Neural progenitor cell (in vitro differentiated cells): ENCODE measurements at regions not wholly inside any gene's neighbourhood (a gene's known extent, or its start where the extent isn't known, plus 50 kb on each side); places are given as distances from the start of the nearest gene placed in this dataset.

Experiments used
- DNase-seq: peaks from one replicate; pipeline ENCODE4 v3.0.0-alpha.2; 2016; ENCODE audit warnings: low spot score
- H2AFZ ChIP-seq: fragments of 200-600 bp; sonication (generic); replicated peaks from 2 replicates; pipeline ENCODE4 v1.6.1; 2016; ENCODE audit warnings: antibody characterized with exemption
- H3F3A ChIP-seq: fragments of 200-600 bp; sonication (generic); 2 replicates; pipeline ENCODE4 v1.6.1; 2016; ENCODE audit warnings: antibody characterized with exemption, low read depth
- H3K27ac ChIP-seq: fragments of 200-600 bp; sonication (generic); 2 replicates; pipeline ENCODE4 v1.5.1; 2016; ENCODE audit warnings: mild to moderate bottlenecking
- H3K27me3 ChIP-seq: fragments of 200-600 bp; sonication (generic); 2 replicates; pipeline ENCODE4 v1.6.1; 2016; ENCODE audit warnings: mild to moderate bottlenecking, moderate library complexity
- H3K36me3 ChIP-seq: fragments of 200-600 bp; sonication (generic); 2 replicates; pipeline ENCODE4 v1.5.1; 2016
- H3K4me1 ChIP-seq: fragments of 200-600 bp; sonication (generic); 2 replicates; pipeline ENCODE4 v1.6.1; 2016; ENCODE audit warnings: mixed run types
- H3K4me2 ChIP-seq: fragments of 200-600 bp; sonication (generic); 2 replicates; pipeline ENCODE4 v1.6.1; 2016
- H3K4me3 ChIP-seq: fragments of 200-600 bp; sonication (generic); 2 replicates; pipeline ENCODE4 v1.5.1; 2016
- H3K79me2 ChIP-seq: fragments of 200-600 bp; sonication (generic); 2 replicates; pipeline ENCODE4 v1.6.1; 2016; ENCODE audit warnings: low read depth
- H3K9ac ChIP-seq: fragments of 200-600 bp; sonication (generic); 2 replicates; pipeline ENCODE4 v1.6.1; 2016
- H3K9me3 ChIP-seq: fragments of 200-600 bp; sonication (generic); 2 replicates; pipeline ENCODE4 v1.5.1; 2016; ENCODE audit warnings: low read depth
- H4K20me1 ChIP-seq: fragments of 200-600 bp; sonication (generic); 2 replicates; pipeline ENCODE4 v1.6.1; 2016; ENCODE audit warnings: low read depth
- H3K27ac Mint-ChIP-seq: 3 replicates; pipeline ENCODE4 v1.8.0; 2021; ENCODE audit warnings: mixed read lengths
- H3K27me3 Mint-ChIP-seq: 2 replicates; pipeline ENCODE4 v1.8.0; 2022; ENCODE audit warnings: low read depth, mild to moderate bottlenecking, inconsistent platforms, moderate library complexity, mixed read lengths; ENCODE audit not compliant: insufficient read depth
- H3K36me3 Mint-ChIP-seq: 3 replicates; pipeline ENCODE4 v1.8.0; 2021; ENCODE audit warnings: mixed read lengths
- H3K4me1 Mint-ChIP-seq: 3 replicates; pipeline ENCODE4 v1.8.0; 2021; ENCODE audit warnings: mixed read lengths
- H3K4me3 Mint-ChIP-seq: 3 replicates; pipeline ENCODE4 v1.8.0; 2021; ENCODE audit warnings: mild to moderate bottlenecking, moderate library complexity, mixed read lengths
- H3K9me3 Mint-ChIP-seq: 3 replicates; pipeline ENCODE4 v1.8.0; 2020; ENCODE audit warnings: mixed read lengths
- EZH2 ChIP-seq: fragments of 200-600 bp; sonication (generic); IDR thresholded peaks from 2 replicates; pipeline ENCODE4 v1.6.1; 2017; ENCODE audit warnings: antibody characterized with exemption, mild to moderate bottlenecking, moderate library complexity
- EZH2phosphoT487 ChIP-seq: fragments of 200-600 bp; sonication (generic); IDR thresholded peaks from 2 replicates; pipeline ENCODE4 v1.6.1; 2017; ENCODE audit warnings: antibody characterized with exemption
- TF ChIP-seq, protein P1 (sequence below): fragments of 200-600 bp; sonication (generic); IDR thresholded peaks from 2 replicates; pipeline ENCODE4 v1.5.1; 2017; ENCODE audit warnings: antibody characterized with exemption, mild to moderate bottlenecking

GRCh38 chr20:39699166-39699725 is 737.1 kb downstream of the DHX35 start:
- Mint-ChIP-seq H3K9me3 (no peaks in the 10 kb centered on the region), H3K4me1 (no peaks in the 10 kb centered on the region), H3K36me3 (no peaks in the 10 kb centered on the region)

DNA sequence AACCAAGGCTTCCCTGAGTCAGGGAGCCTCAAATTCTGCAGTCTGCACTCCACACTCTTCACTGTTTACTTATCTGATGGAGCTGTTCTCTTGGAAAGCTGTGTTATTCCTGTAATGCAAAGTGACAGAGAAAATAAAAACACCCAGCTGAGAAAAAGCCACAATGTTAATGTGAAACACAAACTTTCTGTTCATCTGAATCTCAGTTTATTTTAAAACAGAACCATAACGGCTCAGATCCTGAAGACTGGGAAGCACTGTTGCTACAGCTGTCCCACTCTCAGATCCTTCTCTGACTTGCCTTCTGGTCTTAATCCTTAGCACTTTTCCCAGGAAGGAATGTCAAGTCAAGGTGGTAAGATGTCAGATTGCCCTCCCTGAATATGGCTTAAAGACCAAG is 736.6 kb downstream of the DHX35 start:
- H3K9ac ChIP-seq, result no peak overlapping the region
- H3K4me3 Mint-ChIP-seq, result no peak overlapping the region

More at GRCh38 chr20:39699166-39699725, 737.1 kb downstream of the DHX35 start:
- Histone ChIP-seq H3K4me1 (no peaks in the 10 kb centered on the region), H3F3A (no peaks in the 10 kb centered on the region), H4K20me1 (no peaks in the 10 kb centered on the region), H3K9me3 (no peaks in the 10 kb centered on the region), H3K4me3 (no peak overlapping the region), H2AFZ (no peak overlapping the region), H3K79me2 (no peaks in the 10 kb centered on the region), H3K9ac (no peak overlapping the region), H3K36me3 (no peaks in the 10 kb centered on the region), H3K27me3 (no peaks in the 10 kb centered on the region), H3K27ac (no peak overlapping the region), H3K4me2 (no peak overlapping the region)
- H3K27ac Mint-ChIP-seq, result no peak overlapping the region
- DNase-seq, result no peak
- no peak overlapping the region for H3K4me3 Mint-ChIP-seq
- TF ChIP-seq EZH2phosphoT487, result no peak
- H3K27me3 Mint-ChIP-seq, result peaks cover 7% of the 10 kb centered on the region

DNA sequence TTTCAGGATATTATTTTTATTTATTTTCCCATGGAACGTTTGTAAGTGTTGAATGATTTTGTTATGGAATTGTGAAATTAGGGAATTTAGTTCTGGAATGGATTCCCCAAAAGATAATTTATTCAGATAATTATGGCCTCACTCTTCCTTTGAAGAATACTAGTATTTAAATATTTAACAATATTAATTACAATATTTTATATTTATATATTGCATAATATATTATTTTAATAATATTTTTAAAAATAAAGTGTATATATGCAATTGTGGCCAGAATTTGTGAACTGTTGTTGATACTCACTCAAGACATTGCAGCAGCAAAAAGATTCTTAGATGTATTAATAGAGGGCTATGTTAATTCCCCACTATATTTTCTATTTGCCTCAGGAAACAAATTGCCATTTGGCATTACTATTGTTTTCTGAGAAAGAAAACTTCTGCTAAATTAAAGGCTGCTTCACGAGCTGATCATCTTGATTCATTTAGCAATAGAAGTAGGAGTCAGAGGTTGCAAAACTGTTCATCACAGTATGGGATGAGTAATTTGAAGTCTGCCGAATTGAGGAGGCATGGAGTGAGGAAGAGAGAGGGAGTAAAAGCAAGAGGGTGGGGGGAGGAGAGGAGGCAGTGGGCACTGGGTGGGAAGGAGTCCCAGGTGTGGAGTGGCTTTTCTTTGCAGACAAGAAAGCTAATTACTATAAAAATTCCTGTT is 729.2 kb downstream of the DHX35 start:
- Mint-ChIP-seq H3K27ac (no peak overlapping the region), H3K4me3 (no peak overlapping the region)

More for the DNA sequence above, 736.6 kb downstream of the DHX35 start:
- TF ChIP-seq EZH2 (no peak), EZH2phosphoT487 (no peak)
- TF ChIP-seq, protein P1, sequence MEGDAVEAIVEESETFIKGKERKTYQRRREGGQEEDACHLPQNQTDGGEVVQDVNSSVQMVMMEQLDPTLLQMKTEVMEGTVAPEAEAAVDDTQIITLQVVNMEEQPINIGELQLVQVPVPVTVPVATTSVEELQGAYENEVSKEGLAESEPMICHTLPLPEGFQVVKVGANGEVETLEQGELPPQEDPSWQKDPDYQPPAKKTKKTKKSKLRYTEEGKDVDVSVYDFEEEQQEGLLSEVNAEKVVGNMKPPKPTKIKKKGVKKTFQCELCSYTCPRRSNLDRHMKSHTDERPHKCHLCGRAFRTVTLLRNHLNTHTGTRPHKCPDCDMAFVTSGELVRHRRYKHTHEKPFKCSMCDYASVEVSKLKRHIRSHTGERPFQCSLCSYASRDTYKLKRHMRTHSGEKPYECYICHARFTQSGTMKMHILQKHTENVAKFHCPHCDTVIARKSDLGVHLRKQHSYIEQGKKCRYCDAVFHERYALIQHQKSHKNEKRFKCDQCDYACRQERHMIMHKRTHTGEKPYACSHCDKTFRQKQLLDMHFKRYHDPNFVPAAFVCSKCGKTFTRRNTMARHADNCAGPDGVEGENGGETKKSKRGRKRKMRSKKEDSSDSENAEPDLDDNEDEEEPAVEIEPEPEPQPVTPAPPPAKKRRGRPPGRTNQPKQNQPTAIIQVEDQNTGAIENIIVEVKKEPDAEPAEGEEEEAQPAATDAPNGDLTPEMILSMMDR, result no peak
- Histone ChIP-seq H3K27me3 (no peaks in the 10 kb centered on the region), H3K79me2 (no peaks in the 10 kb centered on the region), H3K4me1 (no peaks in the 10 kb centered on the region), H3K4me3 (no peak overlapping the region), H3K27ac (no peak overlapping the region), H4K20me1 (no peaks in the 10 kb centered on the region), H3K9me3 (no peaks in the 10 kb centered on the region), H3F3A (no peaks in the 10 kb centered on the region), H2AFZ (no peak overlapping the region), H3K4me2 (no peak overlapping the region), H3K36me3 (no peaks in the 10 kb centered on the region)
- Mint-ChIP-seq H3K27ac (no peak overlapping the region), H3K27me3 (peaks cover 7% of the 10 kb centered on the region), H3K36me3 (no peaks in the 10 kb centered on the region), H3K9me3 (no peaks in the 10 kb centered on the region), H3K4me1 (no peaks in the 10 kb centered on the region)
- no peak for DNase-seq

DNA sequence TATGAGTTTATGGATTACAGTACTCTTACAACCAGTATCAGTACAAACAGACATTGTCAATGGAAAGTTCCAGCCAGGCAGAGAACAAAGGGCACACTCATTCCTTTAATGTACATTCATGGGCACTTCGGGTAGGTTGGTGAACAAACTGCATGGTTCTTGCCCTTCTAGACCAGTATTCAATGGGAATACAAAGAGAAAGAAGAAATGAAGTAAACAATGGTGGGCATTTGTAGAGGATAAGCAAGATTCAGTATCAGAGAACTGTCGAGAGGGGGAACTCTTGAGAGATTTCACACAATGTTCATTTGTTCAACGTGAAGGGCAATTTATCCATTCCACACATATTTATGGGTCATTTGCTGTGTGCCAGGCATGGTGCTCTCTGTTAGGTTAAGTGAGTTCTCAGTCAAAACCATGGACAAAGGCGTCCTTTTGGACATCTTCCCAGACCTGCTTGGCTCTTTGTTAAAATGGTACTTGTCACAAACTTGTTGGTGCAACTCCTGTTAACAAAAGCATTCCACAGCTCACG is 714.8 kb downstream of the DHX35 start:
- no peaks in the 10 kb centered on the region for H3K36me3 Mint-ChIP-seq
- Histone ChIP-seq H3K4me1 (peaks cover 5% of the 10 kb centered on the region), H3K9me3 (no peaks in the 10 kb centered on the region), H3K79me2 (no peaks in the 10 kb centered on the region), H3K27ac (no peak overlapping the region), H2AFZ (no peak overlapping the region), H3K9ac (no peak overlapping the region), H3K4me3 (no peak overlapping the region), H3K27me3 (no peaks in the 10 kb centered on the region), H3K4me2 (no peak overlapping the region), H3F3A (no peaks in the 10 kb centered on the region), H4K20me1 (no peaks in the 10 kb centered on the region), H3K36me3 (no peaks in the 10 kb centered on the region)
- peak; percentile 18 for DNase-seq
- H3K4me1 Mint-ChIP-seq, result peaks cover 6% of the 10 kb centered on the region
- peaks cover 2% of the 10 kb centered on the region for H3K27me3 Mint-ChIP-seq
- H3K9me3 Mint-ChIP-seq, result peaks cover 9% of the 10 kb centered on the region
- no peak for TF ChIP-seq EZH2
- no peak for TF ChIP-seq EZH2phosphoT487
- TF ChIP-seq, protein P1, result peak; percentile 49
- H3K27ac Mint-ChIP-seq, result no peak overlapping the region
- no peak overlapping the region for H3K4me3 Mint-ChIP-seq

More for the DNA sequence above, 729.2 kb downstream of the DHX35 start:
- Histone ChIP-seq H4K20me1 (no peaks in the 10 kb centered on the region), H3K4me2 (peak overlapping the region; percentile 45), H3K9me3 (no peaks in the 10 kb centered on the region), H3K79me2 (no peaks in the 10 kb centered on the region), H2AFZ (no peak overlapping the region), H3F3A (no peaks in the 10 kb centered on the region), H3K4me3 (no peak overlapping the region), H3K9ac (no peak overlapping the region), H3K27ac (no peak overlapping the region), H3K36me3 (no peaks in the 10 kb centered on the region), H3K27me3 (no peaks in the 10 kb centered on the region), H3K4me1 (peaks cover 13% of the 10 kb centered on the region)
- H3K27me3 Mint-ChIP-seq, result no peaks in the 10 kb centered on the region
- no peaks in the 10 kb centered on the region for H3K36me3 Mint-ChIP-seq
- no peak for TF ChIP-seq EZH2
- DNase-seq, result no peak
- H3K9me3 Mint-ChIP-seq, result no peaks in the 10 kb centered on the region
- peaks cover 2% of the 10 kb centered on the region for H3K4me1 Mint-ChIP-seq
